Karpas-422 (cell line): ENCODE measurements at regions not wholly inside any gene's neighbourhood (a gene's known extent, or its start where the extent isn't known, plus 50 kb on each side); places are given as distances from the start of the nearest gene placed in this dataset.
A peak's percentile ranks its signal among the peaks of the same experiment; 100 is the strongest.

Source experiments
- DNase-seq: peaks from one replicate; pipeline ENCODE4 v3.0.0-alpha.2; 2015
- H2AFZ ChIP-seq: fragments of 200-600 bp; sonication (generic); 2 replicates; pipeline ENCODE4 v1.6.1; 2014; ENCODE audit warnings: antibody characterized with exemption, low read length, mixed read lengths
- H3K27ac ChIP-seq: fragments of 200-600 bp; sonication (generic); 2 replicates; pipeline ENCODE4 v1.5.1; 2014; ENCODE audit warnings: mild to moderate bottlenecking, low read length, moderate library complexity
- H3K27me3 ChIP-seq: fragments of 200-600 bp; sonication (generic); 2 replicates; pipeline ENCODE4 v1.6.1; 2014; ENCODE audit warnings: low read length, mixed read lengths
- H3K36me3 ChIP-seq: fragments of 200-600 bp; sonication (generic); 2 replicates; pipeline ENCODE4 v1.6.1; 2014; ENCODE audit warnings: low read length, mixed read lengths; ENCODE audit not compliant: insufficient read depth
- H3K4me1 ChIP-seq: fragments of 200-600 bp; sonication (generic); 2 replicates; pipeline ENCODE4 v1.6.1; 2014; ENCODE audit warnings: mild to moderate bottlenecking, low read length, mixed read lengths
- H3K4me2 ChIP-seq: fragments of 200-600 bp; sonication (generic); 2 replicates; pipeline ENCODE4 v1.6.1; 2014; ENCODE audit warnings: low read length, low read depth, mild to moderate bottlenecking; ENCODE audit not compliant: poor library complexity, severe bottlenecking
- H3K4me3 ChIP-seq: fragments of 200-600 bp; sonication (generic); 2 replicates; pipeline ENCODE4 v1.5.1; 2014; ENCODE audit warnings: mild to moderate bottlenecking, antibody characterized with exemption, low read length, mixed read lengths
- H3K79me2 ChIP-seq: fragments of 200-600 bp; sonication (generic); 2 replicates; pipeline ENCODE4 v1.6.1; 2014; ENCODE audit warnings: mild to moderate bottlenecking, low read length, mixed read lengths
- H3K9ac ChIP-seq: fragments of 200-600 bp; sonication (generic); 2 replicates; pipeline ENCODE4 v1.6.0; 2014; ENCODE audit warnings: low read length
- H3K9me2 ChIP-seq: fragments of 200-600 bp; sonication (generic), shearing (Covaris generic); replicated peaks from 2 replicates; pipeline ENCODE4 v1.6.0; 2014; ENCODE audit warnings: mild to moderate bottlenecking, low read length, moderate library complexity; ENCODE audit not compliant: insufficient read depth
- H3K9me3 ChIP-seq: fragments of 300-700, 200-600 bp; sonication (generic); 2 replicates; pipeline ENCODE4 v1.6.1; 2014; ENCODE audit warnings: low read length, mixed read lengths
- H4K20me1 ChIP-seq: fragments of 200-600 bp; sonication (generic); 2 replicates; pipeline ENCODE4 v1.6.1; 2014; ENCODE audit warnings: mild to moderate bottlenecking, antibody characterized with exemption, low read length, low read depth; ENCODE audit not compliant: insufficient read depth

DNA sequence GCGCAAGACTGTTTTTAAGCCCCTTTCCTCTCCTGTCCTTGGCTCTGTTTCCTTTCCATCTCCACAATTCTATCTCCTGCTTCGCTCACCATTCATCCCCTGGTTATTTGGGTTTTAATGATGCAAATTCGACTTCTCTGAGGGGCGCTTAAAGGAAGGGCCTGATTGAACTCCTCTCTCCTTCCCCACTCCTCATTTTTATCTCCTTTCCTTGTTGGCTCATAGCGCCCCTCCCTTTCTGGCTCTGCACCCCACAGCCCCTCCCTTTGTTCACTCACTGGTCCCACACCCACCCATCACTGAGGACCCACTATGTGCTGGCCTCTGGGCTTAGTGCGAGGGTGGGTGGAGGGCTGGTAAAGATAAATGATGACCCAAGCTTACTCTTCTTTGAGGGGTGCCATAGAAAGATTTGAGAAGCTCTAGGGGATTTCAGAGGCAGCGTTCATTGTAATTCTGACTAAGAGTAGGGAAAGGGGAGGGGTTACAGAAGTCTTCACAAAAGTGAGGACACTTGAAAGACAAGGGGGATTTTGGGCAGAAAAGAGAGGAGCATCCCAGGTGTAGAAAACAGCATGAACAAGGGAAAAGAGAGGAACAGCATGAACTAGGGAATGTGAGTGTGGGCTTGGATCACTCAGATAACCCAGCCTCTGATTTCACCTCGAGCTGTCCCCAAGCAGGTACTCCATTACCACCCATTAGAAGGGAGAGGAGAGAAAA lies 507.8 kb downstream of the CD83 start:
- Histone ChIP-seq H3K36me3 (no peaks in the 10 kb centered on the region), H3K9me2 (no peaks in the 10 kb centered on the region), H3K27ac (no peak overlapping the region), H3K27me3 (no peaks in the 10 kb centered on the region), H3K9ac (no peak overlapping the region), H3K4me2 (no peak overlapping the region), H3K79me2 (no peaks in the 10 kb centered on the region), H2AFZ (no peak overlapping the region), H3K4me1 (no peaks in the 10 kb centered on the region), H4K20me1 (no peaks in the 10 kb centered on the region), H3K4me3 (no peak overlapping the region), H3K9me3 (no peaks in the 10 kb centered on the region)
- DNase-seq = no peak

DNA sequence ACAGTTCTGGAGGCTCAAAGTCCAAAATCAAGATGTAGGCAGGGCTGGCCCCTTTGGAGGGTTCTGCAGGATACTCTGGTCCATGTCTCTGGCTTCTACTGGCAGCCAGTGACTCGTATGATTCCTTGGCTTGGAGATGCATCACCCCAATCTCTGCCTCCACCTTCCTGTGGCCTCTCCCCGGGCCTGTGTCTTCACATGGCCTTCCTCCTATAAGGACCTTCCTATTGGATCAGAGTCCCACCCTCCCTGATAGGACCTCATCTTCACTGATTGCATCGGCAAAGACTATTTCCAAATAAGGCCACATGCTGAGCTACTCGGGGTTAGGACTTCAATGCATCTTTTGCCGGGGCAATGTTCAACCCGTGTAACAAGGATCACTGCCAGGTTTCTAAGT lies 509.0 kb downstream of the CD83 start:
- no peaks in the 10 kb centered on the region for H3K9me2 ChIP-seq
- no peak overlapping the region for H3K9ac ChIP-seq
- DNase-seq = no peak
- H3K27ac ChIP-seq = no peak overlapping the region
- no peak overlapping the region for H2AFZ ChIP-seq
- H4K20me1 ChIP-seq = no peaks in the 10 kb centered on the region
- H3K36me3 ChIP-seq = no peaks in the 10 kb centered on the region
- no peaks in the 10 kb centered on the region for H3K27me3 ChIP-seq
- no peak overlapping the region for H3K4me2 ChIP-seq
- no peaks in the 10 kb centered on the region for H3K4me1 ChIP-seq
- H3K4me3 ChIP-seq = no peak overlapping the region
- no peaks in the 10 kb centered on the region for H3K9me3 ChIP-seq
- H3K79me2 ChIP-seq = no peaks in the 10 kb centered on the region

DNA sequence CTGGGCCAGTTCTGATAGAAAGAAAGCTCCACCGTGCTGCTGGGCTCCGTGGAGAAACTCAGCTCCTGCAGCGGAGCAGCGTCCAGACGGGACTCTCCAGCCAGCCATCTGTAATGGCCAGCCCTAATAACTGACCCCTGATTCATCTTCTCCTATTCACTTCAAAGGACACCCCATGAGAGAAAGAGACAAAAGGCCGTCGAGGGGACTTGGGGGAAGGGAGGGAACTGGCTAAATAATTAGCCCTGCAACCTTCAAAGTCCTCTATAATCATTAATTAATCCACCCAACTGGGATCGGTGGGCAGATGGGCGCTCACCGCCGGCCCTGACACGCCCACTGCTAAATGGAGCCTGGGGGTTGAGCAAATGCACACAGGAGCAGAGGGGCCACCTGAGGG lies 512.4 kb downstream of the CD83 start:
- no peak for DNase-seq
- Histone ChIP-seq H3K27me3 (no peaks in the 10 kb centered on the region), H3K27ac (no peak overlapping the region), H3K9me3 (no peaks in the 10 kb centered on the region), H3K9me2 (no peaks in the 10 kb centered on the region), H3K4me2 (no peak overlapping the region), H4K20me1 (no peaks in the 10 kb centered on the region), H3K4me3 (no peak overlapping the region), H3K4me1 (no peaks in the 10 kb centered on the region), H3K36me3 (no peaks in the 10 kb centered on the region), H3K9ac (no peak overlapping the region), H2AFZ (no peak overlapping the region), H3K79me2 (no peaks in the 10 kb centered on the region)

DNA sequence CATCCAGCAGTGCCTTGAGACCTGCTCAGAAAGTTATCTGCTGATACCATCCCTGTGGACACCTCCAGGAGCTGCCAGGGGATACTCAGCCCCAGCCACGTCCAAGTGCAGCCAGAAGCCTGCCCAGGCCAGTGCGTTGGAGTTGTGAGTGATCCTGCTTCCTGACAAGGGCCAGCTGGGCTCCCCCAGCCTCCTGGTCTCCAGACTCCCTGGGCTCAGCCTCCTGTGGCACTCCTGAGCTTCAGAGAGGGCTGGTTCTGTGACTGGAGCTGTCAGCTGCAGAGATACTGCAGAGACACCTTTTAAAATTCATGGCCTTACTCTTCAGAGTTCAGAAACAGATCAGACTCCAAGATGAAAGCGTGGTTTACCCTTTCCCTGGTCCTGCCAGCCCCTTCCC lies 515.9 kb downstream of the CD83 start:
- H4K20me1 ChIP-seq = no peaks in the 10 kb centered on the region
- DNase-seq = no peak
- H3K36me3 ChIP-seq = no peaks in the 10 kb centered on the region
- no peak overlapping the region for H3K9ac ChIP-seq
- H3K9me3 ChIP-seq = no peaks in the 10 kb centered on the region
- no peaks in the 10 kb centered on the region for H3K9me2 ChIP-seq
- H3K4me3 ChIP-seq = no peak overlapping the region
- H3K27ac ChIP-seq = no peak overlapping the region
- H2AFZ ChIP-seq = no peak overlapping the region
- H3K27me3 ChIP-seq = no peaks in the 10 kb centered on the region
- H3K79me2 ChIP-seq = no peaks in the 10 kb centered on the region
- no peak overlapping the region for H3K4me2 ChIP-seq
- peaks cover 5% of the 10 kb centered on the region for H3K4me1 ChIP-seq

DNA sequence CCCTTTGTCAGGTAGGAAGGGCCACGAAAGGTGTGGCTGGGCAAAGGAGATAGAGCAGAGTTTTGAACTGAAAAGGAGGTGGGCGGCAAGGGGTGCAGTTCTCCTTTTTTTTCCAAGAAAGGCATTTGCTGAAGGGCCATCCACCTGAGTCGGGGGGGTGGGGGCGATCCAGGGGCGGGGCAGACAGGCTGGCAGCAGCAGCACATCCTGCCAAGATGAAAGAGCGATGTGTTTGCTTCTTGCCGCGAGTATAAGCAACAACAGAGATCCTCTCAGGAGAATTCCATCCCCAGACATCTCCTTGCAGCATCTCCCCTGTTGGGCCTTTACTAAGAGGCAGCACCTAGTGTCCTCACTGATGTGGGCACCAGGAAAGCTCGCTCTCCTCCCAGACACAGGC lies 516.5 kb downstream of the CD83 start:
- Histone ChIP-seq H3K9ac (no peak overlapping the region), H3K27ac (no peak overlapping the region), H3K4me2 (no peak overlapping the region), H3K4me1 (peaks cover 11% of the 10 kb centered on the region), H3K27me3 (no peaks in the 10 kb centered on the region), H3K36me3 (no peaks in the 10 kb centered on the region), H2AFZ (no peak overlapping the region), H3K79me2 (no peaks in the 10 kb centered on the region), H3K9me3 (no peaks in the 10 kb centered on the region), H3K9me2 (no peaks in the 10 kb centered on the region), H3K4me3 (no peak overlapping the region), H4K20me1 (no peaks in the 10 kb centered on the region)
- no peak for DNase-seq

DNA sequence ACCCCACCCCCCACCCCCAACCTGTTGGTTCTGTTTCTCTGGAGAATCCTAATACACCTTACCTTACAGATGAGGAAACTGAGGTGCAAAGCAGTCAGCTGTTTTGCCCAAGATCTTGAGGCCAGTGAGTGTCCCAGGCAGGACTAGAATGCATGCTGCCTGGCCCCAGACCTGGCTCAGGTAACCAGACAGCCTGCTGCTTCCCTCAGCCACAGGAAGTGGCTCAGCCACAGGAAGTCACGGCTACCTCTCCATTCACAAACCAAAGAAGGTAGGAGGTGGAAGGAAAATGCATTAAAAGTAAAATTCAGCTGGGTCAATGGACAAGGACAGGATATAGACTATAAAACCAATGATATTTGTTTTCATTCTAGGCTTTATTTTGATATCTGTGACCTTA lies 517.6 kb downstream of the CD83 start:
- Histone ChIP-seq H3K9ac (no peak overlapping the region), H3K27me3 (no peaks in the 10 kb centered on the region), H3K4me1 (peaks cover 22% of the 10 kb centered on the region), H2AFZ (no peak overlapping the region), H3K36me3 (no peaks in the 10 kb centered on the region), H3K9me3 (no peaks in the 10 kb centered on the region), H3K9me2 (no peaks in the 10 kb centered on the region), H3K27ac (no peak overlapping the region), H4K20me1 (no peaks in the 10 kb centered on the region), H3K79me2 (no peaks in the 10 kb centered on the region), H3K4me2 (no peak overlapping the region), H3K4me3 (no peak overlapping the region)
- DNase-seq = no peak

DNA sequence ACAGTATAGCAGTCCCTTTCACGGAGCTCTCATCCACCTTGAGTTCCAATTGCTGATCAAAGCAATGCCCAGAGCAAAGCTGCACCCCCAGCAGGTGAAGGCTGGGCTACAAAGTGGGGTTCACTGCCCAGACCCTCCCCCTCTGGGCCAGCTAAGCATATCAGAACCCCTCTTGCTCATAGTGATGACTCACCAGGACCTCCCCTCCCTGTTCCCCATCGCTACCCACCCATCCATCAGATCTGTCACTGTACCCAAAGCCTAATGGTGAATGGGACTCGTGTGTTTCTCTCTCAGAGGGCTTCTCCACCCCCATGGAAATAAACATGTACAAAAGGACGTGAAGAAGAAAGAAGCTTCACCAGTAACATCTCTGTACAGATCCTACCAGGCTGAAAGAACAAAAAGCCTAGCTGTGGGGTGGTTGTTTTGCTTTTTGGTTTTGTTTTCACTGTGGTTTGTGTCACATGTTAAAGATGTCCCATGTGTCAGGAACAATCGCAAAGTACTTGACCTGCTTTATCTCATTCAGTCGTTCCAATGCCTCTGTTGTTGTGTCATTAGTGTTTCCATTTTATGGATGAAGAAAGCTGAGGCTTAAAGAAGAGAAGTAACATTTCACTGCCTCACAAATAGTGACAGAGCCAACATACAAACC lies 518.5 kb downstream of the CD83 start:
- Histone ChIP-seq H3K4me2 (no peak overlapping the region), H3K36me3 (no peaks in the 10 kb centered on the region), H3K9ac (no peak overlapping the region), H3K27me3 (no peaks in the 10 kb centered on the region), H4K20me1 (no peaks in the 10 kb centered on the region; the same call in 1 of the 2 replicates), H3K9me2 (no peaks in the 10 kb centered on the region), H3K4me3 (no peak overlapping the region), H3K4me1 (peaks cover 24% of the 10 kb centered on the region), H3K27ac (no peak overlapping the region), H3K9me3 (no peaks in the 10 kb centered on the region), H2AFZ (no peak overlapping the region), H3K79me2 (no peaks in the 10 kb centered on the region)
- no peak for DNase-seq

DNA sequence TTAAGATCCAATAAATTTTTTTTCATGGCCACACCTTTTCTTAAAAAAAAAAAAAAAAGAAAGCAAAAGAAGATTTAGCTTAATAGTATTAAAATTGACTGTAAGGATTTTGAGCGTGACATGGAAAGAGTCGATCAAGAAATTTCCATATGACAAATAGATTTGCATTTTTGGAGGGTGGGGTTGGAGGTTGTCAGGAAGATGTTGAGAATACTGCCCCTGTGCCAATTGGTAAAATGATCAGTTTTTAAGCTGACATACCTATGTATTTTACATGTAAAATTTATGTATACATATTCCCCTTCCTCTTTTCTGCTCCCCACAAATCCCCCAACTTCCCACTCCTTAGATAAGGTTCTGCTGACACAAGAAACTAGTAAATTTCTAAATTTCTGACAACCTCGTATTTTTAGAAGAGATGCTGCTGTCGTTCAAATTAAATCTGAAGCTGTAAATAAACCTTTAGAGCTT lies 520.9 kb downstream of the CD83 start:
- Histone ChIP-seq H2AFZ (no peak overlapping the region), H3K9me3 (no peaks in the 10 kb centered on the region), H3K36me3 (no peaks in the 10 kb centered on the region), H4K20me1 (no peaks in the 10 kb centered on the region; the same call in 1 of the 2 replicates), H3K27ac (no peak overlapping the region), H3K4me2 (peak overlapping the region; percentile 37), H3K9me2 (no peaks in the 10 kb centered on the region), H3K4me3 (no peak overlapping the region), H3K79me2 (no peaks in the 10 kb centered on the region), H3K4me1 (peaks cover 24% of the 10 kb centered on the region), H3K27me3 (no peaks in the 10 kb centered on the region), H3K9ac (no peak overlapping the region)
- DNase-seq = no peak
